ENCODE measurements at regions not wholly inside any gene's neighbourhood (a gene's known extent, or its start where the extent isn't known, plus 50 kb on each side); places are given as distances from the start of the nearest gene placed in this dataset.

- Histone ChIP-seq H3K9ac (ENCODE audit: low read depth in 1 of 2, low read length in 2 of 2) (no peak overlapping the region), H3K4me1 (ENCODE audit: control insufficient read depth in 4 of 4, insufficient read depth in 4 of 4, low read length in 3 of 4) (no peaks in the 10 kb centered on the region), H3K27ac (ENCODE audit: low read depth in 1 of 2, low read length in 2 of 2) (no peak overlapping the region), H3K27me3 (ENCODE audit: control insufficient read depth in 4 of 4, insufficient read depth in 4 of 4, low read length in 3 of 4) (peaks cover 0 to 9% (median 0%) of the 10 kb centered on the region in 4 donors), H3K4me3 (ENCODE audit: low read depth in 1 of 3, low read length in 3 of 3) (no peak overlapping the region), H3K36me3 (ENCODE audit: control insufficient read depth in 4 of 4, insufficient read depth in 3 of 4, low read depth in 1 of 4, low read length in 3 of 4) (no peaks in the 10 kb centered on the region), H3K9me3 (ENCODE audit: control insufficient read depth in 4 of 4, low read length in 3 of 4) (no peaks in the 10 kb centered on the region)
- no peak for TF ChIP-seq CTCF (IDR thresholded peaks at IDR 0.05; ENCODE audit: low read depth, low read length, missing input control)
- TF ChIP-seq TAF1 (conservative IDR thresholded peaks at IDR 0.05), result no peak
- TF ChIP-seq GABPA (IDR thresholded peaks at IDR 0.05 in 1 of 2, conservative IDR thresholded peaks at IDR 0.05 in 1 of 2), result no peak
- no peak for TF ChIP-seq JUND (IDR thresholded peaks at IDR 0.05)
- no peak for TF ChIP-seq FOXA2 (IDR thresholded peaks at IDR 0.05)
- no peak for TF ChIP-seq REST (IDR thresholded peaks at IDR 0.05)
- TF ChIP-seq SP1 (IDR thresholded peaks at IDR 0.05), result no peak
- no peak for TF ChIP-seq YY1 (IDR thresholded peaks at IDR 0.05)
- TF ChIP-seq NR2F2 (IDR thresholded peaks at IDR 0.05), result no peak
- no peak for TF ChIP-seq RAD21 (IDR thresholded peaks at IDR 0.05)
- WGBS, result 57% methylated on average over 7 of the region's 7 CpGs
- no peak for DNase-seq (ENCODE audit: low spot score)
These were observed 137.3 kb upstream of the GJB5 start for GRCh38 chr1:34617321-34618118.

- DNase-seq (ENCODE audit: low spot score), result no peak
- WGBS, result 56% methylated on average over 3 of the region's 3 CpGs
- Histone ChIP-seq H3K4me3 (ENCODE audit: low read depth in 1 of 3, low read length in 3 of 3) (no peak overlapping the region), H3K9me3 (ENCODE audit: control insufficient read depth in 4 of 4, low read length in 3 of 4) (no peaks in the 10 kb centered on the region), H3K4me1 (ENCODE audit: control insufficient read depth in 4 of 4, insufficient read depth in 4 of 4, low read length in 3 of 4) (no peaks in the 10 kb centered on the region), H3K9ac (ENCODE audit: low read depth in 1 of 2, low read length in 2 of 2) (no peak overlapping the region), H3K27me3 (ENCODE audit: control insufficient read depth in 4 of 4, insufficient read depth in 4 of 4, low read length in 3 of 4) (peaks cover 0 to 9% (median 0%) of the 10 kb centered on the region in 4 donors), H3K27ac (ENCODE audit: low read depth in 1 of 2, low read length in 2 of 2) (no peak overlapping the region), H3K36me3 (ENCODE audit: control insufficient read depth in 4 of 4, insufficient read depth in 3 of 4, low read depth in 1 of 4, low read length in 3 of 4) (no peaks in the 10 kb centered on the region)
- TF ChIP-seq NR2F2 (IDR thresholded peaks at IDR 0.05) (no peak), GABPA (IDR thresholded peaks at IDR 0.05 in 1 of 2, conservative IDR thresholded peaks at IDR 0.05 in 1 of 2) (no peak), HNF4G (IDR thresholded peaks at IDR 0.05) (no peak), HNF4A (conservative IDR thresholded peaks at IDR 0.05) (no peak), TAF1 (conservative IDR thresholded peaks at IDR 0.05) (no peak), JUND (IDR thresholded peaks at IDR 0.05) (no peak), MAX (IDR thresholded peaks at IDR 0.05) (no peak), ZBTB33 (IDR thresholded peaks at IDR 0.05) (no peak), EGR1 (IDR thresholded peaks at IDR 0.05; ENCODE audit: low read depth in 2 of 2) (no peak), CTCF (IDR thresholded peaks at IDR 0.05; ENCODE audit: low read depth, low read length, missing input control) (no peak), SP1 (IDR thresholded peaks at IDR 0.05) (no peak), RAD21 (IDR thresholded peaks at IDR 0.05) (no peak)
These were observed 136.5 kb upstream of the GJB5 start for GRCh38 chr1:34618381-34618780.

Data from liver (tissue), 8 donors.